Endothelial cell of umbilical vein (primary cell): ENCODE measurements at regions not wholly inside any gene's neighbourhood (a gene's known extent, or its start where the extent isn't known, plus 50 kb on each side); places are given as distances from the start of the nearest gene placed in this dataset.

Source experiments
- BruUV-seq: library from RNA; stranded (reverse); fragments of 400-500 nt; replicated peaks from 2 replicates; lab custom pipeline; 2021; lab: Mats Ljungman, UMichigan
- CTCF ChIA-PET: fragments of 300-600, 350-600 bp; sonication (Branson Sonifier 250); formaldehyde crosslinking; loops from one replicate; lab custom pipeline; 2021; ENCODE audit warnings: antibody characterized with exemption, inconsistent platforms; lab: Charles Lee
- POLR2A ChIA-PET: fragments of 300-600, 350-600 bp; sonication (Branson Sonifier 250); formaldehyde crosslinking; loops from one replicate; lab custom pipeline; 2021; ENCODE audit warnings: antibody characterized with exemption, inconsistent platforms; lab: Charles Lee
- DNase-seq: peaks from one replicate; pipeline ENCODE4 v3.0.0-alpha.2; 2011; ENCODE audit warnings: low read depth, low spot score
- FAIRE-seq: peaks from 2 replicates; lab custom pipeline; 2011; peaks lifted over from hg19 to GRCh38; lab: Jason Lieb, UNC
- H2AFZ ChIP-seq: 2 replicates; pipeline ENCODE4 v1.6.0; 2012; ENCODE audit warnings: low read depth, low read length, control low read depth, inconsistent platforms
- H3K27ac ChIP-seq: 2 replicates; pipeline ENCODE4 v1.5.1; 2011; ENCODE audit warnings: low read depth, mild to moderate bottlenecking, control low read depth, low read length, moderate library complexity; ENCODE audit not compliant: insufficient read depth
- H3K27me3 ChIP-seq, 2 experiments: 2 replicates each; pipeline versions ENCODE4 v1.6.0 to v1.6.1; 2011; ENCODE audit warnings: low read length in 2 of 2, mixed read lengths in 1 of 2; ENCODE audit not compliant: control insufficient read depth in 2 of 2, insufficient read depth in 2 of 2
- H3K36me3 ChIP-seq, 2 experiments: 2 replicates in 1 of 2; 3 replicates in 1 of 2; pipeline ENCODE4 v1.5.1; 2011; ENCODE audit warnings: low read length in 2 of 2, mild to moderate bottlenecking in 1 of 2, moderate library complexity in 1 of 2; ENCODE audit not compliant: control insufficient read depth in 2 of 2, insufficient read depth in 2 of 2; ENCODE audit errors: extremely low read depth in 1 of 2
- H3K4me1 ChIP-seq: 3 replicates; pipeline ENCODE4 v1.5.1; 2011; ENCODE audit warnings: mild to moderate bottlenecking, low read length; ENCODE audit not compliant: control insufficient read depth, insufficient read depth; ENCODE audit errors: extremely low read depth
- H3K4me2 ChIP-seq: 2 replicates; pipeline ENCODE4 v1.6.1; 2011; ENCODE audit warnings: low read length, control low read depth, mixed read lengths; ENCODE audit not compliant: insufficient read depth
- H3K4me3 ChIP-seq, 3 experiments: fragments of 200-600 bp in 1 of 3; sonication (generic), shearing (Covaris generic) in 1 of 3; replicated peaks in 1 of 3; 2 replicates each; pipeline ENCODE4 v1.5.1; 2011 to 2016; ENCODE audit warnings: control low read depth in 3 of 3, low read length in 3 of 3, mild to moderate bottlenecking in 2 of 3, inconsistent platforms in 1 of 3, low read depth in 1 of 3, moderate library complexity in 1 of 3; ENCODE audit not compliant: insufficient read depth in 1 of 3
- H3K79me2 ChIP-seq: 2 replicates; pipeline ENCODE4 v1.6.0; 2012; ENCODE audit warnings: low read length, inconsistent platforms; ENCODE audit not compliant: control insufficient read depth, insufficient read depth
- H3K9ac ChIP-seq: replicated peaks from 2 replicates; pipeline ENCODE3; 2011; ENCODE audit warnings: low read length, control low read depth; ENCODE audit not compliant: insufficient read depth; ENCODE audit errors: extremely low read depth
- H3K9me1 ChIP-seq: replicated peaks from 3 replicates; pipeline ENCODE4 v1.6.0; 2011; ENCODE audit warnings: mild to moderate bottlenecking, low read length; ENCODE audit not compliant: control insufficient read depth, insufficient read depth; ENCODE audit errors: extremely low read depth
- H3K9me3 ChIP-seq: replicated peaks from 2 replicates; pipeline ENCODE4 v1.5.1; 2012; ENCODE audit warnings: low read length, inconsistent platforms; ENCODE audit not compliant: control insufficient read depth, insufficient read depth
- H4K20me1 ChIP-seq: replicated peaks from 2 replicates; pipeline ENCODE3; 2011; ENCODE audit warnings: mild to moderate bottlenecking, low read length; ENCODE audit not compliant: control insufficient read depth, insufficient read depth; ENCODE audit errors: extremely low read depth
- EZH2 ChIP-seq: IDR thresholded peaks from 2 replicates; pipeline ENCODE4 v1.6.1; 2012; ENCODE audit warnings: borderline replicate concordance, low read depth, mild to moderate bottlenecking, moderate library complexity, low read length, inconsistent platforms; ENCODE audit not compliant: severe bottlenecking
- FOS ChIP-seq: IDR thresholded peaks from 2 replicates; pipeline ENCODE4 v1.6.1; 2011; ENCODE audit warnings: mild to moderate bottlenecking, low read length, moderate library complexity, borderline replicate concordance; ENCODE audit not compliant: insufficient read depth
- GATA2 ChIP-seq: IDR thresholded peaks from 2 replicates; pipeline ENCODE4 v1.7.0; 2011; ENCODE audit warnings: low read depth, mild to moderate bottlenecking, moderate library complexity, mixed read lengths, low read length; ENCODE audit not compliant: insufficient read length, insufficient read depth
- JUN ChIP-seq: IDR thresholded peaks from 2 replicates; pipeline ENCODE4 v1.6.1; 2011; ENCODE audit warnings: borderline replicate concordance, low read depth; ENCODE audit not compliant: insufficient read length, insufficient read depth
- MYC ChIP-seq: IDR thresholded peaks from one replicate; pipeline ENCODE4 v1.6.1; 2011; ENCODE audit warnings: mild to moderate bottlenecking, low read depth, low read length
- POLR2A ChIP-seq: IDR thresholded peaks from 2 replicates; pipeline ENCODE4 v1.6.1; 2012; ENCODE audit warnings: low read depth, mild to moderate bottlenecking, control low read depth, low read length
- POLR2AphosphoS5 ChIP-seq: IDR thresholded peaks from 2 replicates; pipeline ENCODE4 v1.6.1; 2012; ENCODE audit warnings: low read depth, mild to moderate bottlenecking, control low read depth, low read length, moderate library complexity; ENCODE audit not compliant: insufficient read depth
- dilution Hi-C: fragments of 300-500 bp; cut with MboI; formaldehyde crosslinking; loops from one replicate; pipeline ENCODE4 v1.15.0; 2019; ENCODE audit warnings: low sequenced_read_pairs; ENCODE audit not compliant: extremely low pct_ligation_motif_present
- intact Hi-C: fragments of 100-400 bp; cut with micrococcal nuclease; formaldehyde crosslinking; loops from one replicate; pipeline ENCODE4 v1.10.0; 2022
- TF ChIP-seq, protein P1 (sequence below): IDR thresholded peaks from 2 replicates; pipeline ENCODE4 v1.6.1; 2011; ENCODE audit not compliant: insufficient read depth, insufficient read length
- TF ChIP-seq, protein P2 (sequence below), 2 donors: IDR thresholded peaks; 1 replicate in 1 of 2; 2 replicates in 1 of 2; pipeline ENCODE4 v1.5.1; 2011; ENCODE audit warnings: low read length in 2 of 2, mild to moderate bottlenecking in 2 of 2, moderate library complexity in 2 of 2, control low read depth in 1 of 2, inconsistent platforms in 1 of 2, low read depth in 1 of 2; ENCODE audit not compliant: insufficient read depth in 1 of 2; ENCODE audit errors: extremely low read depth in 1 of 2

DNA sequence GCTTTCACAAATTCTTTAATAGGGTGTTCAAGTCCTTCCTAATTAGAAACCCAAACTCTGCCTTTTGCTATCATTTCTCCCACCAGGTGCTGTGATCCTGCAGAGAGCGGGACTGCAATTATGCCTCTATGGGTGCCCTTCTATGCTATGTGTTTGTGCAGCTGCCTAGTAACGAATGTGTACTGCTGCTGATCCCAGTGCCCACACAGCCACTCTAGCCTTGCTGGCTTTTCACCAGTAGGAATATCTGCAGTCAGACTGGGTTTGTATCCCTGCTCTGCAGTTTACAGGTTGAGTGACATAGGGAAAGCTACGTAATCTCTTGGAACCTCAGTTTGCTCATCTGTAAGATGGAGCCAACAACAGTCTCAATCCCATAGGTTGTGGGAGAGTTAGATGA is 179.6 kb upstream of the IRX3 start:
- no peak overlapping the region for H2AFZ ChIP-seq
- H3K4me1 ChIP-seq: no peaks in the 10 kb centered on the region
- H4K20me1 ChIP-seq: no peaks in the 10 kb centered on the region
- no peaks in the 10 kb centered on the region for H3K9me1 ChIP-seq
- no peak overlapping the region for H3K27ac ChIP-seq
- ChIA-PET POLR2A (no interaction called here), CTCF (no interaction called here)
- no peaks in the 10 kb centered on the region for H3K27me3 ChIP-seq
- no peak overlapping the region for H3K9ac ChIP-seq
- H3K9me3 ChIP-seq: no peaks in the 10 kb centered on the region
- DNase-seq: no peak
- FAIRE-seq: no peak
- H3K4me3 ChIP-seq: no peak overlapping the region
- intact Hi-C loops: no loop called here
- no peak overlapping the region for H3K4me2 ChIP-seq
- TF ChIP-seq, protein P1, sequence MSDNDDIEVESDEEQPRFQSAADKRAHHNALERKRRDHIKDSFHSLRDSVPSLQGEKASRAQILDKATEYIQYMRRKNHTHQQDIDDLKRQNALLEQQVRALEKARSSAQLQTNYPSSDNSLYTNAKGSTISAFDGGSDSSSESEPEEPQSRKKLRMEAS: no peak
- TF ChIP-seq MYC: no peak
- TF ChIP-seq POLR2A: no peak
- TF ChIP-seq JUN: no peak
- TF ChIP-seq, protein P2, sequence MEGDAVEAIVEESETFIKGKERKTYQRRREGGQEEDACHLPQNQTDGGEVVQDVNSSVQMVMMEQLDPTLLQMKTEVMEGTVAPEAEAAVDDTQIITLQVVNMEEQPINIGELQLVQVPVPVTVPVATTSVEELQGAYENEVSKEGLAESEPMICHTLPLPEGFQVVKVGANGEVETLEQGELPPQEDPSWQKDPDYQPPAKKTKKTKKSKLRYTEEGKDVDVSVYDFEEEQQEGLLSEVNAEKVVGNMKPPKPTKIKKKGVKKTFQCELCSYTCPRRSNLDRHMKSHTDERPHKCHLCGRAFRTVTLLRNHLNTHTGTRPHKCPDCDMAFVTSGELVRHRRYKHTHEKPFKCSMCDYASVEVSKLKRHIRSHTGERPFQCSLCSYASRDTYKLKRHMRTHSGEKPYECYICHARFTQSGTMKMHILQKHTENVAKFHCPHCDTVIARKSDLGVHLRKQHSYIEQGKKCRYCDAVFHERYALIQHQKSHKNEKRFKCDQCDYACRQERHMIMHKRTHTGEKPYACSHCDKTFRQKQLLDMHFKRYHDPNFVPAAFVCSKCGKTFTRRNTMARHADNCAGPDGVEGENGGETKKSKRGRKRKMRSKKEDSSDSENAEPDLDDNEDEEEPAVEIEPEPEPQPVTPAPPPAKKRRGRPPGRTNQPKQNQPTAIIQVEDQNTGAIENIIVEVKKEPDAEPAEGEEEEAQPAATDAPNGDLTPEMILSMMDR (IDR thresholded peaks at IDR 0.05; ENCODE audit: extremely low read depth in 1 of 2, insufficient read depth in 1 of 2, low read depth in 1 of 2, low read length in 2 of 2): no peak
- TF ChIP-seq FOS: no peak
- TF ChIP-seq GATA2: no peak
- TF ChIP-seq POLR2AphosphoS5: no peak
- TF ChIP-seq EZH2: no peak
- no peaks in the 10 kb centered on the region for H3K79me2 ChIP-seq
- BruUV-seq: no TSS peak
- dilution Hi-C loops: no loop called here
- H3K36me3 ChIP-seq: no peaks in the 10 kb centered on the region
